ENCODE measurements at regions not wholly inside any gene's neighbourhood (a gene's known extent, or its start where the extent isn't known, plus 50 kb on each side); places are given as distances from the start of the nearest gene placed in this dataset.
A peak's percentile ranks its signal among the peaks of the same experiment; 100 is the strongest.

DNA sequence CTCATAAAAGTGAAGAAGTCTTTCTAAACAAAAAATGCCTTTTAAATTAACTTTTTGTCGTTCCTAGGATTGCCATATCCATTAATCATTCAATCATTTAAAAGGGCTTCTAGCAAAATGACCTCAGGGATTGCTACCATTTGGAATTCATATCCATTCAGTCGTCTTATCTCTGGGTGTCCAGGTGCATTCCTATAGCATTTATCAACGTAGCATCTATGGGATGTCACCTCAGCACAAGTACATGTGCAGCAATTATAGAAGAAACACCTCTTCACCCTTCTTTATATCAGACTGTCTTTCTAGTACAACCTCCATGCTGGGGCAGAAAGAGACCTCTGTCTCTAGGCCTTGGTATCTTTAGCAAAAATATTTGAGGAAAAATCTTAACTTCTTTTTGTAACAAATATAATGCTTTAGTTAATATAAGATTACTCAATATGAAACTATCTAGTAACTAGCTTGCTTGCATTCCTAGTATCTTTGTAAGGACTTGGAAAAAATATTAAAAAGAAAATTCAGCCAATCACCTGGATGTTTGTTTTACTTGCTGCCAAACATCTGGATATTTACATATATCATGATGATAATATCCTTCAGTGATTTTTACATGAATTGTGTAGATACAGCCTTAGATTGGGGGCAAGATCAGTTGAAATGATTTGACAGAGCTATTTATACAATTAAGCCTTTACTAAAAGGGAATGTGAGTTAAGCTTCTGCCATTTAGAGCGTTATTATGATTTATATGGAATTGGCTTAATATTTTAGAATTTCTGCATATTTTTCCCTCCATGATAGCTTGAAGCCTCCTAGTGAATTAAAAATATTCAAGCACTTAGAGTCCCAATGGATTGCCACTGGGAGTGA, 356.8 kb downstream of the HDGFL1 start:
- H3K4me1 ChIP-seq (ENCODE audit: insufficient read depth, low read length): no peaks in the 10 kb centered on the region
- Mint-ChIP-seq H3K27me3 (no peaks in the 10 kb centered on the region), H3K9me3 (peaks cover 0 to 3% (median 2%) of the 10 kb centered on the region in 5 donors), H3K27ac (no peak overlapping the region), H3K4me1 (no peaks in the 10 kb centered on the region), H3K4me3 (no peak overlapping the region), H3K36me3 (no peaks in the 10 kb centered on the region)
- H3K27me3 ChIP-seq (ENCODE audit: insufficient read depth, low read length, poor library complexity, severe bottlenecking): no peaks in the 10 kb centered on the region
- H3K36me3 ChIP-seq (ENCODE audit: insufficient read depth, low read length): no peaks in the 10 kb centered on the region
- H3K4me3 ChIP-seq (ENCODE audit: low read length): no peak overlapping the region
- H3K27ac ChIP-seq (ENCODE audit: low read depth, low read length): no peak overlapping the region
- no peaks in the 10 kb centered on the region for H3K9me3 ChIP-seq (ENCODE audit: low read length)
- CTCF ChIA-PET: no interaction called here
- no peak for DNase-seq
- POLR2A ChIA-PET: no interaction called here

DNA sequence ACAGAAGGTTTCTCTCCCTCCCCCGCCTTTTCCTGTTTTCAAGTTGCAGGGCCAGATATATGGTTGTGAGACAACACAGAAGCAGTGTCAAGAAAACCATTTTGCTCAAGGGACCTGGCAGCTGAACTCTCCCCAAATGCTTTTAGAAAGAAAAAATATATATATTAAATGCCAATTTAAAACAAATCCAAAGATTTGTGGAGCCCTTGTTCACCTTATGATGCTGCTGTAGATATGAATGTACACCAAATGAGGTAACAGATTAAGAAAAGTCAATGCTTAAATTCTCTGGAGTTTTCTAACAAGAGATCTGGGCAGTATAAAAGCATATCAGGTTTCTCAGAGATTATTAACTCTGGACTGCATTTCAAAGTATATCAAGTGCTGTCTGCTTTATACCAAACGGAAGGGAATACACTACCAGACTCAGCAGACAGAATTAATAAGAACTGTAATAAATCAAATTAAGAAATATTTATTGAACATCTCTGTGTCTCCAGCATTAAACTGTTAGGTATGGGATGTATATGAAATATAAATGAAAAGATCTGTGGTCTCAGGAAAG, 357.5 kb downstream of the HDGFL1 start:
- Histone ChIP-seq H3K9me3 (ENCODE audit: low read length) (no peaks in the 10 kb centered on the region), H3K36me3 (ENCODE audit: insufficient read depth, low read length) (no peaks in the 10 kb centered on the region), H3K27me3 (ENCODE audit: insufficient read depth, low read length, poor library complexity, severe bottlenecking) (no peaks in the 10 kb centered on the region), H3K4me3 (ENCODE audit: low read length) (no peak overlapping the region), H3K4me1 (ENCODE audit: insufficient read depth, low read length) (no peaks in the 10 kb centered on the region), H3K27ac (ENCODE audit: low read depth, low read length) (no peak overlapping the region)
- Mint-ChIP-seq H3K27ac (no peak overlapping the region), H3K36me3 (no peaks in the 10 kb centered on the region), H3K27me3 (no peaks in the 10 kb centered on the region), H3K4me3 (no peak overlapping the region), H3K9me3 (peaks cover 0 to 3% (median 2%) of the 10 kb centered on the region in 5 donors), H3K4me1 (no peaks in the 10 kb centered on the region)
- DNase-seq: no peak
- CTCF ChIA-PET: no interaction called here
- POLR2A ChIA-PET: no interaction called here

DNA sequence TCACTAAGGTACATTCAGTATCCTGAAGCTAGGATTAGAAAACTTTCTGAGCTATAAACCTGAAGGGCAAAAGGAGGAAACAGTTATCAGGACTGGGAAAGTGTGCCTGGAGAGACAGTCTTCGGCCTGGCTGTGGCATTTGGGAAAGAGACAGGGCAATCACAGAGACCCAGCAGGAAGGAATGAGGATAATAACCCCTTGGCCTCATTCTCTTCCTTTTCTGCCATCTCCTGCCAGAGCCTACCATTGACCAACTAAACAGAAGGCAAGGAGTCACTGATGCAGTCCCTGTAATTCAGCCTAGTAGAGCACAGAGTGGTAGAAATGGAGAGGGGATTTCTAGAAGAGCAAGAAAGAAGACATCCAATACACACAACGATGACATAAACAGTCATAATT, 359.4 kb downstream of the HDGFL1 start:
- no peak overlapping the region for H3K4me3 ChIP-seq (ENCODE audit: low read length)
- peaks cover 0 to 3% (median 0%) of the 10 kb centered on the region in 5 donors for H3K9me3 Mint-ChIP-seq
- no peaks in the 10 kb centered on the region for H3K4me1 Mint-ChIP-seq
- H3K36me3 Mint-ChIP-seq: no peaks in the 10 kb centered on the region
- H3K27ac ChIP-seq (ENCODE audit: low read depth, low read length): no peak overlapping the region
- no peaks in the 10 kb centered on the region for H3K27me3 ChIP-seq (ENCODE audit: insufficient read depth, low read length, poor library complexity, severe bottlenecking)
- CTCF ChIA-PET: no interaction called here
- no peaks in the 10 kb centered on the region for H3K4me1 ChIP-seq (ENCODE audit: insufficient read depth, low read length)
- POLR2A ChIA-PET: no interaction called here
- H3K27me3 Mint-ChIP-seq: no peaks in the 10 kb centered on the region
- no peak for DNase-seq
- H3K9me3 ChIP-seq (ENCODE audit: low read length): no peaks in the 10 kb centered on the region
- H3K4me3 Mint-ChIP-seq: no peak overlapping the region
- H3K36me3 ChIP-seq (ENCODE audit: insufficient read depth, low read length): no peaks in the 10 kb centered on the region
- H3K27ac Mint-ChIP-seq: no peak overlapping the region

DNA sequence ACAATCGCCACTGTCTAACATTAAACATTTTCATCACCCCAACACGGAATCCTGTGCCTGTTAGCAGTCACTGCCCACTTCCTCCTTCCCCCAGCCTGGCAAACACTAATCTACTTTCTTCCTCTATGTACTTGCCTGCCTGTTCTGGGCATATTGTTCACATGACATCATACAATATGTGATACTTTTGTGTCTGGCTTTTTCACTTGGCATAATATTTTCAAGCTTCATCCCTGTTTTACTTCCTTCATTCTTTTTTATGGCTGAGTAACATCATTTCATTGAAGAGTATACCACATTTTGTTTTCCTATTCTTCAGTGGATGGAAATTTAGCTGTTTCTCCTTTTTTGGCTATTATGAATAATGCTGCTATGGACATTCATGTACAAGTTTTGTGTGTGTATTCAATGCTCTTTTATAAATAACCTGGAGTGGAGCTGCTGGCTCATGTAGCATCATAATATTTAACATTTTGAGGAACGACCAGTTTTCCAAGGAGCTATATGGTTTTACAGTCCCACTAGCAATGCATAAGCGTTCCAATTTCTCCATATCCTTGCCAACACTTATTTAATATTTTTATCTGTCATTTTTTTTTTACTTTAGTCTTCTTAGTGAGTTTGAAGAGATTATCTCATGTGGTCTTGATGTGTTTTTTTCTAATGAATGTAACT, 360.1 kb downstream of the HDGFL1 start:
- Histone ChIP-seq H3K4me3 (ENCODE audit: low read length) (no peak overlapping the region), H3K4me1 (ENCODE audit: insufficient read depth, low read length) (no peaks in the 10 kb centered on the region), H3K36me3 (ENCODE audit: insufficient read depth, low read length) (no peaks in the 10 kb centered on the region), H3K27ac (ENCODE audit: low read depth, low read length) (no peak overlapping the region), H3K9me3 (ENCODE audit: low read length) (no peaks in the 10 kb centered on the region), H3K27me3 (ENCODE audit: insufficient read depth, low read length, poor library complexity, severe bottlenecking) (no peaks in the 10 kb centered on the region)
- Mint-ChIP-seq H3K4me1 (no peaks in the 10 kb centered on the region), H3K27ac (no peak overlapping the region), H3K36me3 (no peaks in the 10 kb centered on the region), H3K9me3 (peaks cover 0 to 2% (median 0%) of the 10 kb centered on the region in 5 donors), H3K4me3 (no peak overlapping the region), H3K27me3 (no peaks in the 10 kb centered on the region)
- ChIA-PET CTCF (no interaction called here), POLR2A (no interaction called here)
- no peak for DNase-seq

DNA sequence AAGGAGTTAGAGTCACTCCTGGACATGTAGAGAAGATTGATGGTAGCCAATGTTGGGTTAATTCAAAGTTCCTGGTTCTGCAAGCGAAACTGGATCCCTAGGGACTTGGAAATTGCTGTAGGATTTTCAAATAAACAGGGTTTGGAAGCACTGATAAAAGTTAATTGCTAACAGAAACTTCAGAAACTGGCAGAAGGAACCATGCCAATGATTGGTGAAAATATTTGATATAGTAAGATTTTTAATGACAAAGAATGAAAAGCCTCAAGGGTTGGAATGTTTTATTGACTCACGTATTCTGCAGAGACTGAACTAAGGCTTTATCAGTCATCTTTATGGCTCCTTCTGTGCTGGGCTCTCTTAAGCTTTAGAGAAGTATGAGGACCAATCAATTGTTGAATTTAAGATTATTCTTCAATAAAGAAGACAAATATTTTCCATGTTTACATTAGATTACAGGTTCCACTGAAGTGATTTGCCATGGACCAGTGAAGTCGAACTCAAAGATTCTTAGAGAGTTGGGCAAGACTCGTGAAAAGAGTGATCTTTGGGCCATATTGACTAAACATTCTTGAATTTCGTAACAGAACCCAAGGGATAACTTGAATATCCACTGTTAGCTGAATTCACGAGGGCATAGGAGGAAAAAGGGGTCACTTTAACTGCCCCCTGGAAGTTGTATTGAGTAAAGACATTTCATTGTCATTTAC, 371.4 kb downstream of the HDGFL1 start:
- Mint-ChIP-seq H3K9me3 (peaks cover 2 to 11% (median 5%) of the 10 kb centered on the region in 5 donors), H3K4me3 (no peak overlapping the region), H3K27me3 (no peaks in the 10 kb centered on the region), H3K36me3 (no peaks in the 10 kb centered on the region), H3K4me1 (no peaks in the 10 kb centered on the region), H3K27ac (no peak overlapping the region)
- Histone ChIP-seq H3K36me3 (ENCODE audit: insufficient read depth, low read length) (no peaks in the 10 kb centered on the region), H3K27me3 (ENCODE audit: insufficient read depth, low read length, poor library complexity, severe bottlenecking) (no peaks in the 10 kb centered on the region), H3K4me1 (ENCODE audit: insufficient read depth, low read length) (no peaks in the 10 kb centered on the region), H3K27ac (ENCODE audit: low read depth, low read length) (no peak overlapping the region), H3K9me3 (ENCODE audit: low read length) (no peaks in the 10 kb centered on the region), H3K4me3 (ENCODE audit: low read length) (no peak overlapping the region)
- DNase-seq: no peak
- CTCF ChIA-PET: no interaction called here
- POLR2A ChIA-PET: no interaction called here

DNA sequence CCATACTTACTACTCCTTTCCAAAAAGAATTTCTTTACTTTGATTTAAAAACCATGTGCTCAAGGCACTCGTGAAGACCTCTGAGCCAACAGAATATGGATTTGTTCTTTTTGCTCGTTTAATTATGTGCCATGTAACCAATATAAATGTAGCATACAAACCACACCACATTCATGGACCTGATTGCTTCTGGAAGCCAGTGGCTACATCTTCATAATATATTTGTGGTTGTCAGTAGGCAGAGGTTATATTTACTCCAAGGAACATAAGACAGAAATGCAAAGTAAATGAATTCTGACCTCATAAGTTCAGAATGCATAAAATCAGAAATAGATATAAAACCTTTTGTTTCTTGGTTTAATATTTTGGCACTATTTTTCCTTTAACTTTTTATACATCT, 373.0 kb downstream of the HDGFL1 start:
- CTCF ChIA-PET: no interaction called here

DNA sequence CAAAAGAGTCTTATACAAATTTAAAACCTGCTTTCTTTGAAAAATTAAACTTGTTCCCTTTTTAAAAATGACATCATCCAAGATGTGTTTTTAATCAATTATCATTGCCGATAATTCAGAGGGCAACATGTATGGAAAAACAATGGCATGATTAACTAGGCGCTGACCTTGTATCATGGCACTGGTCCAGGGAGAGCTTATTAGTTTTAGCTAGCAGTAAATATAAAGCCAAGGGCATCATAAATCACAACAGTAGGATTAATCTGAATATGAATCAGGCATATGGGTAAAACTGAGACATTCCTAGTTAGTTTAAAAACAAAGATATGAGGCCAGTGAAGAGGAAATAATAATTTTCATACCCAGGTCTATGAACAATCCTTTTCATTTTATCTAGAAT, 374.0 kb downstream of the HDGFL1 start:
- H3K4me3 ChIP-seq (ENCODE audit: low read length): no peak overlapping the region
- H3K27ac ChIP-seq (ENCODE audit: low read depth, low read length): no peak overlapping the region
- DNase-seq: no peak
- H3K9me3 Mint-ChIP-seq: peaks cover 0 to 5% (median 2%) of the 10 kb centered on the region in 5 donors
- no peaks in the 10 kb centered on the region for H3K36me3 ChIP-seq (ENCODE audit: insufficient read depth, low read length)
- H3K27ac Mint-ChIP-seq: no peak overlapping the region
- H3K9me3 ChIP-seq (ENCODE audit: low read length): no peaks in the 10 kb centered on the region
- H3K36me3 Mint-ChIP-seq: no peaks in the 10 kb centered on the region
- H3K4me1 ChIP-seq (ENCODE audit: insufficient read depth, low read length): no peaks in the 10 kb centered on the region
- ChIA-PET POLR2A (no interaction called here), CTCF (no interaction called here)
- H3K27me3 Mint-ChIP-seq: no peaks in the 10 kb centered on the region
- H3K4me3 Mint-ChIP-seq: no peak overlapping the region
- H3K4me1 Mint-ChIP-seq: no peaks in the 10 kb centered on the region
- H3K27me3 ChIP-seq (ENCODE audit: insufficient read depth, low read length, poor library complexity, severe bottlenecking): no peaks in the 10 kb centered on the region

More for the DNA sequence above, 373.0 kb downstream of the HDGFL1 start:
- Histone ChIP-seq H3K4me3 (ENCODE audit: low read length) (no peak overlapping the region), H3K27ac (ENCODE audit: low read depth, low read length) (no peak overlapping the region), H3K27me3 (ENCODE audit: insufficient read depth, low read length, poor library complexity, severe bottlenecking) (no peaks in the 10 kb centered on the region), H3K4me1 (ENCODE audit: insufficient read depth, low read length) (no peaks in the 10 kb centered on the region), H3K36me3 (ENCODE audit: insufficient read depth, low read length) (no peaks in the 10 kb centered on the region), H3K9me3 (ENCODE audit: low read length) (no peaks in the 10 kb centered on the region)
- no peaks in the 10 kb centered on the region for H3K36me3 Mint-ChIP-seq
- H3K4me1 Mint-ChIP-seq: no peaks in the 10 kb centered on the region
- H3K4me3 Mint-ChIP-seq: no peak overlapping the region
- POLR2A ChIA-PET: no interaction called here
- peaks cover 2 to 8% (median 5%) of the 10 kb centered on the region in 5 donors for H3K9me3 Mint-ChIP-seq
- DNase-seq: no peak
- H3K27me3 Mint-ChIP-seq: no peaks in the 10 kb centered on the region
- H3K27ac Mint-ChIP-seq: peak overlapping the region in 1 of 8 donors; percentile 81

DNA sequence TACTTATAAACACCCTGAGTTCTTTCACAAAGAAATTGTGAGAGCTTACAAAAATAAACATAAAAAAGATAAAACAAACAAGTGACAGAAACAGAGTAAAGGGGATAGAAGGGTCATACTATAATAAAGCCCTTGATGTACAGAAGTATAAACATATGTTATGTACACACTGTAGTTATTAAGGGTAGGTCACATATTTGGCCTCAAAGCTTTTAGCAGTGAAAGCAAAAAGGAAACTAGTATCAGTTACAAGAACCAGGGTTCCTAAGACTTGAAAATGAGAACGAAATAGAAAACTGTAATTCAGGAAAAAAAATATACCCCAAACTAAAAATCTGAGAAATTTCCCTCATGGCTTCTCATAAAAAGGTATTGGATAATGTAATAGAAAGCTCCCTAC, 380.6 kb downstream of the HDGFL1 start:
- Histone ChIP-seq H3K9me3 (ENCODE audit: low read length) (no peaks in the 10 kb centered on the region), H3K27ac (ENCODE audit: low read depth, low read length) (no peak overlapping the region), H3K36me3 (ENCODE audit: insufficient read depth, low read length) (no peaks in the 10 kb centered on the region), H3K4me1 (ENCODE audit: insufficient read depth, low read length) (no peaks in the 10 kb centered on the region), H3K27me3 (ENCODE audit: insufficient read depth, low read length, poor library complexity, severe bottlenecking) (no peaks in the 10 kb centered on the region), H3K4me3 (ENCODE audit: low read length) (no peak overlapping the region)
- Mint-ChIP-seq H3K9me3 (peaks cover 0 to 4% (median 1%) of the 10 kb centered on the region in 5 donors), H3K4me1 (peaks cover 2 to 15% (median 8%) of the 10 kb centered on the region in 3 donors), H3K36me3 (no peaks in the 10 kb centered on the region), H3K4me3 (no peak overlapping the region), H3K27me3 (no peaks in the 10 kb centered on the region), H3K27ac (no peak overlapping the region)
- POLR2A ChIA-PET: no interaction called here
- DNase-seq: no peak
- CTCF ChIA-PET: no interaction called here

Measured in CD8-positive, alpha-beta memory T cell (primary cell).